Cardiac fibroblast (primary cell): ENCODE measurements at regions not wholly inside any gene's neighbourhood (a gene's known extent, or its start where the extent isn't known, plus 50 kb on each side); places are given as distances from the start of the nearest gene placed in this dataset.
"Not testable (repeated sequence)": the region's sequence is repeated elsewhere in the genome, so short reads cannot be mapped to it uniquely, and the experiment has no call there.

Experiments
- DNase-seq, 2 donors: peaks; one replicate each; pipeline versions ENCODE4 v3.0.0 to v3.0.0-alpha.2; 2010; ENCODE audit warnings: low read depth in 2 of 2
- H3K4me3 ChIP-seq, 2 donors: replicated peaks in 1 of 2; 1 replicate in 1 of 2; 2 replicates in 1 of 2; pipeline ENCODE4 v1.5.1; 2011; ENCODE audit warnings: low read depth in 2 of 2, low read length in 2 of 2, mild to moderate bottlenecking in 2 of 2, moderate library complexity in 1 of 2
- TF ChIP-seq, protein P1 (sequence below): IDR thresholded peaks from one replicate; pipeline ENCODE4 v1.5.1; 2011; ENCODE audit warnings: low read depth, mild to moderate bottlenecking, low read length, inconsistent platforms

DNA sequence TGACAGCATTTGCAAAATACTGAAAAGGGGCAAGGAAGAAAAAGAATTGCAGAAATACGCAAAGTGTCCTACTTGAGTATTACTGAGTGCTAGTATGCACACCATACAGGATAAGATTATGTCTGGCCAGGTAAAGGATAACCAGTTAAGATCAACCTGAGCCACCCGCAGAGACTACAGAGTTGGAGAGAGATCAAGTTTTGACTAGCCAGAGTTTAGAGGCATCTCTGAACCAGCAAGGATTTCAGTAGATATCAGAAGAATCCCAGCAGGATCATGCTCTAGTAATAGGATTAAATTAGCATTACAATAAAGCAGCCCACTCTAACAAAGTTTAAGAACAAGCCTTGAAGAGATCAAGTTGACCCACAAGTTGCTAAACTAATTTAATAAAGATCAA, 232.7 kb upstream of the HSFY2 start:
- TF ChIP-seq, protein P1, sequence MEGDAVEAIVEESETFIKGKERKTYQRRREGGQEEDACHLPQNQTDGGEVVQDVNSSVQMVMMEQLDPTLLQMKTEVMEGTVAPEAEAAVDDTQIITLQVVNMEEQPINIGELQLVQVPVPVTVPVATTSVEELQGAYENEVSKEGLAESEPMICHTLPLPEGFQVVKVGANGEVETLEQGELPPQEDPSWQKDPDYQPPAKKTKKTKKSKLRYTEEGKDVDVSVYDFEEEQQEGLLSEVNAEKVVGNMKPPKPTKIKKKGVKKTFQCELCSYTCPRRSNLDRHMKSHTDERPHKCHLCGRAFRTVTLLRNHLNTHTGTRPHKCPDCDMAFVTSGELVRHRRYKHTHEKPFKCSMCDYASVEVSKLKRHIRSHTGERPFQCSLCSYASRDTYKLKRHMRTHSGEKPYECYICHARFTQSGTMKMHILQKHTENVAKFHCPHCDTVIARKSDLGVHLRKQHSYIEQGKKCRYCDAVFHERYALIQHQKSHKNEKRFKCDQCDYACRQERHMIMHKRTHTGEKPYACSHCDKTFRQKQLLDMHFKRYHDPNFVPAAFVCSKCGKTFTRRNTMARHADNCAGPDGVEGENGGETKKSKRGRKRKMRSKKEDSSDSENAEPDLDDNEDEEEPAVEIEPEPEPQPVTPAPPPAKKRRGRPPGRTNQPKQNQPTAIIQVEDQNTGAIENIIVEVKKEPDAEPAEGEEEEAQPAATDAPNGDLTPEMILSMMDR = no peak
- H3K4me3 ChIP-seq = no peak overlapping the region
- DNase-seq = no peak

DNA sequence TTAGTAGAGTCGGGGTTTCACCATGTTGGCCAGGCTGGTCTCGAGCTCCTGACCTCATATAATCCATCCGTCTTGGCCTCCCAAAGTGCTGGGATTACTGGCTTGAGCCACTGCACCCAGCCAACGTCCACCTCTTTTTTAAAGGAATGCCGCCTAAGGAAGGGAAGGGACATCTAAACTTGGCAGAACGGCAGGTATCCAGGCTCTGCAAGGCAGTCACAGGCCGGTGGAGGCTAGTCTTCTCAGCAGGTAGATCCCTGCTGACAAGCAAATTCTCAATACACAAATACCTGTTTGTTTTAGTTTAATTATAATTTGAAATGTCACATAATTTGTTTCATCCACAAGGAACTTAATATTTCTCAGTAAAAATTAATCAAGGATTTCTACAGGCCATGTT, 232.0 kb upstream of the HSFY2 start:
- no peak overlapping the region for H3K4me3 ChIP-seq
- DNase-seq = no peak
- TF ChIP-seq, protein P1 = no peak

DNA sequence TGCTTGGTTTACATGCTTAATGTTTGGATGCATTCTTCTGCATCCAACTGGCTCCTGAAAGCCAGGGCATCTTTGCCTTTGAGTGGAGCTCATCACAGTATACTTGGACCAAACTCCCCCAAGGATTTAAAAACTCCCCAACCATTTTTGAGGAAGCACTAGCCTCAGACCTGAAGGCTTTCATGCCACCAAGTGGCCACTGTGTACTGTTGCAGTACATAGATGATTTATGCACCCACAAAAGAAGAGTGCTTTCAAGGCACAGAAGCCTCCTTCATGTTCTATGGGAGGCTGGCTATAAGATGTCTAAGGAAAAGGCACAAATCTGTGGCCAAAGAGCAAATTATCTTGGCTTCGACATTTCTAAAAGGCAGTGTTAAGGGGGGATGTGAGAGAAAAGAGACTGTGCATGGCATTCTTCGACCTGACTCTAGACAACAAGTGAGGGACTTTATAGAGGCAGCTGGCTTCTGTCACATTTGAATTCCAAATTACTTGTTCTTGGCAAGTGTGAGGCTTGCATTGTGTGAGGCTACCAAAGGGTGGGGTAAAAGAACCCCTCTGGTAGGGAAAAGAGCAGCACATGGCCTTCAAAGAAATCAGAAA, 224.2 kb upstream of the HSFY2 start:
- peak; percentile 28 to 35 for DNase-seq
- no peak overlapping the region for H3K4me3 ChIP-seq
- TF ChIP-seq, protein P1 = peak; percentile 37

DNA sequence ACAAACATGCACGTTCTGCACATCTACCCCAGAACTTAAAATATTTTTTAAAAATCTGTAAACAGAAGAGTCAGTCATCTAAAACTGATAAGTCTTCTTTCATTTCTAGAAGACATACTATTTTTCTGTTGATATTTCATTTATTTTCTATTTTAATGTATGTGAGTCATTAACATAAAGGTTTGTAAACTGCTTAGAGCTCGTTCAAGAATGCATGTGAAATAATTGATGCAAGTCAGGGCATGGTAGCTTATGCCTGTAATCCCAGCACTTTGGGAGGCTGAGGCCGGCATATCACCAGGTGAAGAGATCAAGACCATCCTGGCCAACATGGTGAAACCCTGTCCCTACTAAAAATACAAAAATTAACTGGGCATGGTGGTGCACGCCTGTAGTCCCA, 219.9 kb upstream of the HSFY2 start:
- no peak for DNase-seq
- TF ChIP-seq, protein P1 = no peak
- H3K4me3 ChIP-seq = no peak overlapping the region

DNA sequence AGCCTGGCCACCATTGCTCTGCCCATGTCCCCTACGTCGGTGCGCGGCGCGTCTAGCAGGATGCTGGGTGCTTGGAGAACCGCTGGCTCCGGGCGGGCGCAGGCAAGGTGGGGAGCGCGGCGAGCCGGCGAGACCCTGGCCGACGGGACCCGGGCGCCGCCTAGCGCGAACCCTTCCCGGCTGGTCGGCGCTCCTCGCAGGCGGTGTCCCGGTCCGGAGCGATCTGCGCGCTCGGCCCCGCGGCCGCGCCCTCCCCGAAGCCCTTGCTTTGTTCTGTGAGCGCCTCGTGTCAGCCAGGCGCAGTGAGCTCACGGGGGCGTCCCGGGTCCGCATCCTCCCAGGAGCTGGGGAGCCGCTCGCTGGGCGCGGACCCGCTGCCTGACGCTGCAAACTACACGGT, 219.1 kb upstream of the HSFY2 start:
- H3K4me3 ChIP-seq = peak overlapping the region; percentile 6 to 10
- DNase-seq = not testable (repeated sequence)

DNA sequence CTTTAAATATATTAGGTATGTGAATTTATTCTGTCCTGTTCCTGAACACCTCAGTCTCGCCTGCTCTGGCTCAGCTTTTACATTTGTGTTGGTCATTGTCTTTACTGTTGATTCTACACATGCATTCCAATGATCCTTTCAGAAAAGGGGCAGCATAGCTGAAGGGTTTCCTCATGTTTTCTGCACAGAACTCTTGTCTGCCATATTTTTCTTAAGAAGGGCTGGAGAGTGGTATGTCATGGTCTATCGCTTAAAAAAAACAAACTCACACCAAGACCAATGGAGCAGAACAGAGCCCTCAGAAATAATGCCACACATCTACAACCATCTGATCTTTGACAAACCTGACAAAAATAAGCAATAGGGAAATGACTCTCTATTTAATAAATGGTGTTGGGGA, 215.8 kb upstream of the HSFY2 start:
- TF ChIP-seq, protein P1 = no peak
- no peak overlapping the region for H3K4me3 ChIP-seq
- DNase-seq = no peak

DNA sequence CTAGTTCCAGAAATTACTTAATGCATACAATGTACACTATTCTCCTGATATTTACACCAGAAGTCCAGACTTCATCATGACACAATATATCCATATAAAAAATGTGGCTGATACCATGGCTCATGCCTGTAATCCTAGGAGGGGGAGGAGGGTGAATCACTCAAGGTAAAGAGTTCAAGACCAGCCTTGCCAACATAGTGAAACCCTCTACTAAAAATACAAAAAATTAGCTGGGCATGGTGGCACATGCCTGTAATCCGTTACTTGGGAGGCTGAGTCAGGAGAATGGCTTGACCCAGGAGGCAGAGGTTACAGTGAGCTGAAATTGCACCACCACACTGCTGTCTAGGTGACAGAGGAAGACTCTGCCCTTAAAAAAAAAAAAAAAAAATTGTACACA, 192.5 kb upstream of the HSFY2 start:
- DNase-seq = no peak
- TF ChIP-seq, protein P1 = no peak
- no peak overlapping the region for H3K4me3 ChIP-seq
